Trophoblast cell (in vitro differentiated cells and primary cell): ENCODE measurements at regions not wholly inside any gene's neighbourhood (a gene's known extent, or its start where the extent isn't known, plus 50 kb on each side); places are given as distances from the start of the nearest gene placed in this dataset.

Experiments used
- DNase-seq, 2 donors: peaks; one replicate each; pipeline ENCODE4 v3.0.0-alpha.2; 2016
- H2AFZ ChIP-seq: 2 replicates; pipeline ENCODE4 v1.6.1; 2013; ENCODE audit warnings: low read length, moderate library complexity, mild to moderate bottlenecking; ENCODE audit not compliant: insufficient read depth, poor library complexity
- H2AK5ac ChIP-seq: 2 replicates; pipeline ENCODE4 v1.6.1; 2013; ENCODE audit warnings: mild to moderate bottlenecking, low read length
- H2BK120ac ChIP-seq: 2 replicates; pipeline ENCODE4 v1.6.1; 2013; ENCODE audit warnings: low read length, mild to moderate bottlenecking, moderate library complexity; ENCODE audit not compliant: insufficient read depth, poor library complexity
- H2BK12ac ChIP-seq: 2 replicates; pipeline ENCODE4 v1.6.1; 2013; ENCODE audit warnings: mild to moderate bottlenecking, low read length, moderate library complexity
- H2BK5ac ChIP-seq: 2 replicates; pipeline ENCODE4 v1.6.1; 2013; ENCODE audit warnings: low read length, low read depth, moderate library complexity, mild to moderate bottlenecking; ENCODE audit not compliant: poor library complexity
- H3K14ac ChIP-seq: 2 replicates; pipeline ENCODE4 v1.6.1; 2013; ENCODE audit warnings: mild to moderate bottlenecking, low read length
- H3K18ac ChIP-seq: 2 replicates; pipeline ENCODE4 v1.6.1; 2013; ENCODE audit warnings: mild to moderate bottlenecking, low read length
- H3K23ac ChIP-seq: 2 replicates; pipeline ENCODE4 v1.6.1; 2013; ENCODE audit warnings: low read length
- H3K27ac ChIP-seq: 2 replicates; pipeline ENCODE4 v1.5.1; 2013; ENCODE audit warnings: low read depth, mild to moderate bottlenecking, inconsistent platforms, low read length, moderate library complexity
- H3K27me3 ChIP-seq: 2 replicates; pipeline ENCODE4 v1.6.1; 2013; ENCODE audit warnings: inconsistent platforms, mild to moderate bottlenecking, low read length, moderate library complexity; ENCODE audit not compliant: insufficient read depth
- H3K36me3 ChIP-seq, 2 experiments: 1 replicate in 1 of 2; 2 replicates in 1 of 2; pipeline ENCODE4 v1.6.1; 2013; ENCODE audit warnings: low read length in 2 of 2, mild to moderate bottlenecking in 2 of 2, moderate library complexity in 1 of 2; ENCODE audit not compliant: insufficient read depth in 2 of 2, control insufficient read depth in 1 of 2
- H3K4ac ChIP-seq: 2 replicates; pipeline ENCODE4 v1.6.1; 2013; ENCODE audit warnings: low read depth, mild to moderate bottlenecking, low read length, moderate library complexity
- H3K4me1 ChIP-seq, 2 experiments: 1 replicate in 1 of 2; 2 replicates in 1 of 2; pipeline ENCODE4 v1.6.1; 2013; ENCODE audit warnings: low read length in 2 of 2, mild to moderate bottlenecking in 2 of 2, moderate library complexity in 1 of 2; ENCODE audit not compliant: insufficient read depth in 2 of 2, control insufficient read depth in 1 of 2
- H3K4me2 ChIP-seq: 2 replicates; pipeline ENCODE4 v1.6.1; 2013; ENCODE audit warnings: inconsistent platforms, mild to moderate bottlenecking, low read length, moderate library complexity
- H3K4me3 ChIP-seq: 2 replicates; pipeline ENCODE4 v1.5.1; 2013; ENCODE audit warnings: mild to moderate bottlenecking, low read depth, low read length, inconsistent platforms
- H3K79me1 ChIP-seq: one replicate; pipeline ENCODE4 v1.6.1; 2013; ENCODE audit warnings: low read length
- H3K79me2 ChIP-seq: 2 replicates; pipeline ENCODE4 v1.6.1; 2013; ENCODE audit warnings: low read length, mild to moderate bottlenecking; ENCODE audit not compliant: control insufficient read depth, insufficient read depth, poor library complexity
- H3K9ac ChIP-seq: 2 replicates; pipeline ENCODE4 v1.6.1; 2013; ENCODE audit warnings: mild to moderate bottlenecking, low read length
- H3K9me3 ChIP-seq: 2 replicates; pipeline ENCODE4 v1.6.1; 2013; ENCODE audit warnings: low read depth, mild to moderate bottlenecking, control low read depth, inconsistent platforms, low read length; ENCODE audit not compliant: insufficient read depth
- H4K12ac ChIP-seq: 2 replicates; pipeline ENCODE4 v1.6.1; 2013; ENCODE audit warnings: low read depth, mild to moderate bottlenecking, low read length, moderate library complexity
- H4K8ac ChIP-seq: 2 replicates; pipeline ENCODE4 v1.6.1; 2013; ENCODE audit warnings: low read depth, mild to moderate bottlenecking, low read length, moderate library complexity
- H4K91ac ChIP-seq: one replicate; pipeline ENCODE4 v1.6.1; 2013; ENCODE audit warnings: low read depth, mild to moderate bottlenecking, low read length, moderate library complexity
- WGBS: extraction: QIAGEN DNeasy Blood & Tissue Kit; methylation state at CpG from one replicate; pipeline ENCODE4 v1.1.7; 2013; ENCODE audit warnings: missing lambda C conversion rate; ENCODE audit not compliant: insufficient read length, insufficient coverage; ENCODE audit errors: extremely low coverage; 5-methylcytosine and 5-hydroxymethylcytosine counted together

DNA sequence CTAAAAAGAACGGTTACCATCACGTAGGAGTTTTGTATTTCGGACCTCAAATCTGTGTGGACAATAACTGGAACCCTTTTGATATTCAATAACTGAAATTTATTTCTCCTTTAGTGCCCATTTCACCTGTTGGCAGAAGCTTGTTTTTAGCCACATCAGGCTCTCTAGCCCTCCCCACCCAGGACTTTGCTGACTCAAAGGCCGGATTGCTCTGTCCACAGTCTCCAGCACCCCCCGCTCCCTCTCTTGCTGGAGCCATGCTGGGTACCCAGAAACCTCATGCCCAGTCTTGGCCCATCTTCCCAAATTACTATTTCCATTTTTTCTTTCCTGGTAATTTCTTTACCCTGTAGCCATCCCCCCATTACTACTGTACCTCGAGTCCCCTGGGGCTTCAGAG lies 55.8 kb upstream of the DUSP22 start:
- Histone ChIP-seq H3K4me3 (no peak overlapping the region), H3K23ac (no peak overlapping the region), H3K14ac (no peak overlapping the region), H3K79me2 (no peaks in the 10 kb centered on the region), H3K9me3 (no peaks in the 10 kb centered on the region), H4K12ac (no peak overlapping the region), H2BK12ac (no peak overlapping the region), H3K18ac (no peak overlapping the region), H3K27ac (no peak overlapping the region), H2AK5ac (no peak overlapping the region), H3K4ac (no peak overlapping the region), H3K9ac (no peak overlapping the region), H3K36me3 (no peaks in the 10 kb centered on the region), H4K91ac (no peak overlapping the region), H3K4me1 (no peaks in the 10 kb centered on the region), H3K79me1 (no peaks in the 10 kb centered on the region), H3K4me2 (no peak overlapping the region), H2BK120ac (no peak overlapping the region), H3K27me3 (no peaks in the 10 kb centered on the region), H2AFZ (no peak overlapping the region), H4K8ac (no peak overlapping the region), H2BK5ac (no peak overlapping the region)
- WGBS, result no CpG with 5 or more reads among the region's 6 CpGs
- DNase-seq, result no peak

DNA sequence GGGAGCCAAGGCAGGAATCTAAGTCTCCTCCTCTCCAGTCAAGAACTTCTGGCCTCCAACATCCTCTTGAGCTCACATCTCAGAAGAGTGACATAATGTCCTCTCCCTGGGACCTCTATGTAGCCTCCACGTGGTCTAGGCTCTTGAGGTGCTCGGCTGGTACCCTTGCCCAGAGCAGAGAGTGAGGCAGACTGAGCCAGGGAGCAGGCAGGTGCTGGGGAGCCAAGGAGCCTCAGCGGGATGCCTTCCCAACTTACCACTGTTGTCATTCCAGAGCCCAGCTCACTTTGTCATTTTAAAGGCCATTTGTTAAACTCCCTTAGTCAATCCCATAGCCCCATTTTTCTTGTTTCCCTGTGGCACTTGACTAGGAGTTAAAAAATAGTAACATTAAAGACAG lies 52.1 kb upstream of the DUSP22 start:
- Histone ChIP-seq H2AK5ac (no peak overlapping the region), H3K4me2 (no peak overlapping the region), H3K27ac (no peak overlapping the region), H3K4ac (no peak overlapping the region), H2AFZ (no peak overlapping the region), H2BK5ac (no peak overlapping the region), H3K9ac (no peak overlapping the region), H3K14ac (no peak overlapping the region), H4K12ac (no peak overlapping the region), H2BK12ac (no peak overlapping the region), H3K18ac (no peak overlapping the region), H3K79me1 (no peaks in the 10 kb centered on the region), H3K4me3 (no peak overlapping the region), H4K8ac (no peak overlapping the region), H3K4me1 (no peaks in the 10 kb centered on the region), H3K27me3 (no peaks in the 10 kb centered on the region), H3K9me3 (no peaks in the 10 kb centered on the region), H3K23ac (no peak overlapping the region), H3K36me3 (no peaks in the 10 kb centered on the region), H3K79me2 (no peaks in the 10 kb centered on the region), H4K91ac (no peak overlapping the region), H2BK120ac (no peak overlapping the region)
- no peak for DNase-seq
- WGBS, result no CpG with 5 or more reads among the region's 3 CpGs

DNA sequence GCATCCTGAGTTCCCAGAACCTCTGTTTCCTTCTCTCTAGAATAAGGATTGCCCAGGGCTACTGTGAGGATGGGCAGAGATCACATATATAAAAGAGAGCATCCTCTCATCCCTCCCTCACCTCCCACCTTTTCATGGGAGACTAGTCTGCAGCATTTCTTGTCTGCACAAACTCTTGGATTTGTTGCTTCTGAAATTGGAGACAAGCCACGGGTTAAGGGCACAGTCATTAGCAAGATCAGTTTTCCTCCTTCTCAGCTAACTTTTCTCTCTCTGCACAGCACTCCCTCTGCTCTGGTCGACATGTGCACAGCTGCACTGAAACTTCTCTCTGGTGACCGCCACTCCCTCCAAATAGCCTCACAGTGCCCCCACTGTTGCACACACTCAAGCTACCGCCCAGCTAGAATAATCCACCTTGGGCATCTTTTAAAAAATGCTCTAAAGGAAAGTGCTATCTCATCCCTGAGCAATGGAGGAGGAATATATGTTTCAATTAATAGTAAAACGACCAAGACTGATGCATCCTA lies 50.9 kb upstream of the DUSP22 start:
- Histone ChIP-seq H3K79me2 (no peaks in the 10 kb centered on the region), H2AK5ac (no peak overlapping the region), H3K27ac (no peak overlapping the region)

More for the DNA sequence above, 50.9 kb upstream of the DUSP22 start:
- Histone ChIP-seq H3K14ac (no peak overlapping the region), H3K79me1 (no peaks in the 10 kb centered on the region), H3K4me2 (no peak overlapping the region), H3K23ac (no peak overlapping the region), H4K8ac (no peak overlapping the region), H2BK5ac (no peak overlapping the region), H3K36me3 (no peaks in the 10 kb centered on the region), H2AFZ (no peak overlapping the region), H3K4me3 (no peak overlapping the region), H2BK120ac (no peak overlapping the region), H3K4ac (no peak overlapping the region), H2BK12ac (no peak overlapping the region), H3K9ac (no peak overlapping the region), H3K9me3 (no peaks in the 10 kb centered on the region), H3K18ac (no peak overlapping the region), H4K12ac (no peak overlapping the region), H4K91ac (no peak overlapping the region), H3K4me1 (no peaks in the 10 kb centered on the region), H3K27me3 (no peaks in the 10 kb centered on the region)
- DNase-seq, result no peak
- no CpG with 5 or more reads among the region's 5 CpGs for WGBS
